GM21381 (cell line): ENCODE measurements at regions not wholly inside any gene's neighbourhood (a gene's known extent, or its start where the extent isn't known, plus 50 kb on each side); places are given as distances from the start of the nearest gene placed in this dataset.

ENCODE experiments used
- ATAC-seq: cut with Tn5 transposase; IDR thresholded peaks from one replicate; pipeline ENCODE4 v1.9.1; 2021; ENCODE audit warnings: mild to moderate bottlenecking, moderate library complexity; ENCODE audit not compliant: unreplicated experiment

GRCh38 chr1:94646786-94647555, 105.4 kb upstream of the F3 start:
- no peak for ATAC-seq

- no peak for ATAC-seq
These were observed 104.6 kb upstream of the F3 start for GRCh38 chr1:94646141-94646643.

GRCh38 chr1:94644352-94644751, 102.8 kb upstream of the F3 start:
- no peak for ATAC-seq

GRCh38 chr1:94643819-94644218, 102.3 kb upstream of the F3 start:
- ATAC-seq: no peak

- no peak for ATAC-seq
These were observed 101.2 kb upstream of the F3 start for GRCh38 chr1:94642617-94643321.

GRCh38 chr1:94641990-94642389, 100.4 kb upstream of the F3 start:
- ATAC-seq: no peak

GRCh38 chr1:94640125-94640524, 98.6 kb upstream of the F3 start:
- no peak for ATAC-seq

- ATAC-seq: no peak
These were observed 95.6 kb upstream of the F3 start for GRCh38 chr1:94637121-94637520.

- ATAC-seq: no peak
These were observed 95.1 kb upstream of the F3 start for GRCh38 chr1:94636624-94637023.

GRCh38 chr1:94636100-94636499, 94.5 kb upstream of the F3 start:
- no peak for ATAC-seq

- ATAC-seq: no peak
These were observed 93.4 kb upstream of the F3 start for GRCh38 chr1:94634977-94635416.

GRCh38 chr1:94633051-94633450, 91.5 kb upstream of the F3 start:
- no peak for ATAC-seq

GRCh38 chr1:94629259-94630181, 88.0 kb upstream of the F3 start:
- ATAC-seq: no peak

- ATAC-seq: no peak
These were observed 86.9 kb upstream of the F3 start for GRCh38 chr1:94628499-94628843.

- no peak for ATAC-seq
These were observed 86.4 kb upstream of the F3 start for GRCh38 chr1:94627771-94628498.

- ATAC-seq: no peak
These were observed 82.6 kb upstream of the F3 start for GRCh38 chr1:94624203-94624602.

GRCh38 chr1:94623560-94624148, 82.1 kb upstream of the F3 start:
- ATAC-seq: no peak

GRCh38 chr1:94622757-94623156, 81.2 kb upstream of the F3 start:
- no peak for ATAC-seq

GRCh38 chr1:94621802-94622201, 80.2 kb upstream of the F3 start:
- ATAC-seq: no peak

- ATAC-seq: no peak
These were observed 79.8 kb upstream of the F3 start for GRCh38 chr1:94621395-94621794.
